SH-SY5Y (cell line): ENCODE measurements at regions not wholly inside any gene's neighbourhood (a gene's known extent, or its start where the extent isn't known, plus 50 kb on each side); places are given as distances from the start of the nearest gene placed in this dataset.

Experiments used
- GATA2 ChIP-seq: IDR thresholded peaks from 2 replicates; pipeline ENCODE4 v1.6.1; 2011; ENCODE audit warnings: mild to moderate bottlenecking, low read depth, low read length
- GATA3 ChIP-seq: IDR thresholded peaks from 2 replicates; pipeline ENCODE4 v1.6.1; 2011; ENCODE audit warnings: low read depth, mild to moderate bottlenecking, low read length, moderate library complexity

DNA sequence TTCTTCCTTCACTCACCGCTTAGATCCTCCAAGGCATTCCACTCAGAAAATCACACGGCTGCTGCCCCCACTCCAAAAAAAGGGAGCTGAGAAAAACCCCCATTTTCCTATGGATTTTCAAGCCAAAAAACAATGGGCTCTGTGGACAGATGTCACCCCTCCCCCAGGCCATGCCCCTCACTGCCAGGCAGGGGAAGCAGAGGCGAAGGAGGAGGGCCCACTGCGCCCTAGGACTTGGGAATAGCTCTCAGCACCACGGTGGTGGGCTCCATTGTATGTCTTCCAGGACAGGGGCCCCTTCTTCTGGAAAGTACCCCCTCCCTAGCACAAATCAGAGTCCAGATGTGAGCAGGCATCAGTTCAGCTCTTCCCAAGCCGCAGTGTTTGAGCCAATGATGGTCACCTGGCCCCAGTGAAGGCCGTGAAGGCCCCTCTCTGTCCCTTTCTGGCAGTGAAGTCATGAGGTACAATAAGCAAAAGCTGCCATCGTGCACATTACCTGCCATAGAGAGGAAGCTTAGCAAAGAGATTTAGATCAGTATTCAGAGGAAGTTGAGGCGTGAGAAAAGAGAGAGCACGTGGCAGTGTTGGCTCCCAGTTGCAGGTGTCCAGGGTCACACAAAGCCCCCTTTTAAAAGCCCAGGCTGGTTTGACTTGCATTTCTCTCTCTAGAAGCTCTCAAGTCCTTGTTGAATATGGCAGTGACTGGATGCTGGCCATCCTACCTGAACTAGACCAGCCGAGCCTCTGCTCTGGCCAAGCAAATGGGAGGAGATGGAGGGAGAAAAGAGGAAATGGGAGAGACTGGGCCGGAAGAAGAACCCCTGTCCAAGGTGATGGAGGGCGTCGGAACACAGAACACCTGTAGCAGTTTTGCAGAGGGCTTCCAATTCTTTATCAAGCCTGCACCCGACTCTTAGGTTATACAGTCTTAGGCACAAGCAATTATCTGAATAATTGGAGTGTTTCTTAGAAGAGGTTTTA lies 149.0 kb downstream of the TOMM20 start:
- TF ChIP-seq GATA2 (no peak), GATA3 (no peak)

DNA sequence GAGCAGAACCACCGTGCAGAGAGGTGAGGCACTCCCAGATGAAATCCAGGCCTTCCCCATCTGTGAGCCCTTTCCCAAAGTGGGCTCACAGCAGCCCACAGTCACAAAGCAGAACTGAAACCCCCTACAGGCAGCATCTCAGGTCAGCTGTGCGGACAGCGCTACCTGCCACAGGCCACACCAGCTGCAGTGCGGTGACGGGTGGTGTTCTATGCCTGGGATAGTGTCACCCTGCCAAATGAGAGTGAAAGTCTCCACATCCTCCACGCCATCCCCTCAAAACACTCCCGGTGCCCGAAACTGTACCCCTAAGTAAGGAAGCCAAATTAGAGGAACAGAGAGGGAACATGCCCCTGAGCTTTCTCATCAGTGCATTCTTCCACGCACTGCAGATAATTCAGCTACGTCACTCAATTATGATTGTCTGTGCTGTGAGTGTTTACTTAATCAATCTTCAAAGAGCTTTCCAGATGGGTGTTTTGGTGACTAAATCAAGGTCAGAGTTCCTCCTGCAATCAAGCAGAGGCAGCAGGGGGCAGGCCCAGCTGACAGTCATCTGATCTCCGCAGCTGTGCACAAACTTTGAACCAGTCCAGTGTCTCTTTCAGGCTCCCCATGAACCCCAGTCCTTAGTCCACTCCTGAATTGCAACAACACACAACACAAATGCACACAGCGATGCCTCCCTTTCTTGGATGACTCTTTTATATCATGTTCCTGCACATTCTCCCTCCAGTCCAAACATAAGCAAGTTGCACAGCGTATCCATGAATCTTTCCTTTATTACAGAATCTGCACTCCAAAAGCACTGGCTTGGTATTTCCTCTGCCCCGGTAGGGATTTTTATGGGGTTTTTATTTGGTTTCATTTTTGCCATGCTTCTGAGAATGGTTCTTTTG lies 150.0 kb downstream of the TOMM20 start:
- TF ChIP-seq GATA2 (no peak), GATA3 (no peak)

DNA sequence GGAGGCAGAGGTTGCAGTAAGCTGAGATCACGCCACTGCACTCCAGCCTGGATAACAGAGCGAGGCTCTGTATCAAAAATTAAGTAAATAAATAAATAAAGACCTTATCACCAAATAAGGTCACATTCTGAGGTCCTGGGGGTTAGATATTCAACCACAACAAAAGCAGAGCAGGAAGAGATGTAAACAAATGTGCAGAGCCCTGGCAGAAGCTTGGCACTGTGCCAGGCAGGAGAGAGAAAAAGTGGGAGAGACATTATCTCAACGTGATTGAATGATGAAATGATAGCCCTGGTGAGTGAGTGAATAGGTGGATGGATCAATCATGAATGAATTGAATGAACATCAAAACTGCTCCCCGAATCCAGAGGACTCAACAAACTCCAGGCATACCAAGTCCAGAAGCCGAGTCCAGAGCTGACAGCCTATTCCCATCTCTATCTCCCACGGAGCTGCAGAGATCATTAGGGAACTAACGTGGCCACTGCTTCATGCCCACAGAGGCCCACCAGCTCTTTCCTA lies 150.7 kb downstream of the TOMM20 start:
- TF ChIP-seq GATA2 (0 out of 2 replicates have a peak, but pooled peaks have one; percentile 30), GATA3 (no peak)

DNA sequence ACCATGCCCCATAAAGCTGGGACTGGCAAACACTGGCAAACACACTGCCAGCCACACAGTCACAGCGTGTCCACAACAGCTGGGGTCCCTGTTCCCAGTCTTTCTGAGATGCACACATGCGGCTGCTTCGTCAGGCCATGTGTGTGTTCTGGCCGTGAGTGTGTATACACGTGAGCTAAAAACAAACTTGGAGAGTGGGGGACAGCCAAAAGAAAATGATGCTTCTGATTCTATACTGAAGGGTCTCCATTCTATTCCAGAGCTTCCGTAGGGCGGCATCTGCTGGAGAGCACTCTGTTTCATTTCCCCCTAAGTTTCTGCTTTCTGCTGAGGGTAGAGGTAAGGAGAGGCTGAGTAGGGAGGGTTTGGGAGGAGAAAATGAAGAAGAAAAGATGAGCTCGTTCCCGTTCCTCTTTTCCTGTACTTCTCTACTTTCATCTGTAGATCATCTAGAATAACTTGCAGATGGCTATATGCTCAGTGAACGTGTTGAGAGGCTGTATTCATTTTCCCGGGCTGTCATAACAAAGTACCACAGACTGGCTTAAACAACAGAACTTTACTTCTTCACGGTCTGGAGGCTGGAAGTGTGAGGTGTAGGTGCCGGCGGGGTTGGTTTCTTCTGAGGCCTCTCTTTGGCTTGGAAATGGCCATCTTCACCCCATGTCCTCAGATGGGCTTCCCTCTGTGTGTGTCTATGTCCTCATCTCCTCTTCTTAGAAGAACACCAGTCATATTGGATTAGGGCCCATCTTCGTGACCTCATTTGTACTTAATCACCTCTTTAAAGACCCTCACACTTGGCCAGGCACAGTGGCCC lies 151.6 kb downstream of the TOMM20 start:
- TF ChIP-seq GATA2 (no peak), GATA3 (no peak)

DNA sequence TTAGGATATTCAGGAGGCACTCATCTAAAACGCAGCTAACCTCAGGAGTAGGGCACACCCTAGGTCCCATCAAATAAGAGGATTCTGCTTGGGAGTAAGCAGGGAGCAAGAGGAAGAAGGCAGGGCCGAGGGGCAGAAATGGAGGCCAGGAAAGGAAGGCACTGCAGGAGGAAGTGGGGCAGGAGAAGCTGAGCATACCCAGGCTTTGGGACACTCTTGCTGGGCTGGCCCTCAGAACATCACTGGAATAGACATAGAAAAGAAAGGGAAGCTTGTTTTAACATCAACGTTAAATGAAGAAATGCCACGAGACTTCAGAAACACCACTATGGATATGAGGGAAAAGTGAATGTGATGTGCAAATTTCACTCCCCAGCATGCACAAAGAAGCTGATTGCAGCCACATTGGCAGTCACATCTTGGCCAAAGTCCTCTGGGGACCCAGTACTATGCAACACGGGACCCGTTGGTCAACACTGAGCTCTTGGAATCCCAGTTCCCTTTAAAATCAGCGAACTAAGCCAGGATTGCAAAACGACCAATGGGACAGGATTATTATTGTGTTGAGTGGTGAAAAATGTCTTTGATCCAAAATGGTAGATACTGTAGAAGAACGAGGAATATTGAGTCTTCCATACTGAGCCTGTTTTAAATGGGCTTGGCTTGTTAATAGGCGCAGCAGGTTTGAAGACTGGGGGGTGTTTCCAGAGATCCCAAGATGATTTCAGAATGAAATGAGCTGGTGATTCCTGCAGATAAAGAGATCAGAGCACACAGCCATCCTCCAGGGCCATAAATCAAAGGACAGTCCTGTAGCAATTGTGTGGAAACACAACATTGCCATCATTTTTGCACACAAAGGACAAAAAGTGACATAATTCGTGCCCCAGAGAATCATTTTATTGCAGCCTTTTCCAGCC lies 152.4 kb downstream of the TOMM20 start:
- TF ChIP-seq GATA3 (no peak), GATA2 (peak; percentile 57)

DNA sequence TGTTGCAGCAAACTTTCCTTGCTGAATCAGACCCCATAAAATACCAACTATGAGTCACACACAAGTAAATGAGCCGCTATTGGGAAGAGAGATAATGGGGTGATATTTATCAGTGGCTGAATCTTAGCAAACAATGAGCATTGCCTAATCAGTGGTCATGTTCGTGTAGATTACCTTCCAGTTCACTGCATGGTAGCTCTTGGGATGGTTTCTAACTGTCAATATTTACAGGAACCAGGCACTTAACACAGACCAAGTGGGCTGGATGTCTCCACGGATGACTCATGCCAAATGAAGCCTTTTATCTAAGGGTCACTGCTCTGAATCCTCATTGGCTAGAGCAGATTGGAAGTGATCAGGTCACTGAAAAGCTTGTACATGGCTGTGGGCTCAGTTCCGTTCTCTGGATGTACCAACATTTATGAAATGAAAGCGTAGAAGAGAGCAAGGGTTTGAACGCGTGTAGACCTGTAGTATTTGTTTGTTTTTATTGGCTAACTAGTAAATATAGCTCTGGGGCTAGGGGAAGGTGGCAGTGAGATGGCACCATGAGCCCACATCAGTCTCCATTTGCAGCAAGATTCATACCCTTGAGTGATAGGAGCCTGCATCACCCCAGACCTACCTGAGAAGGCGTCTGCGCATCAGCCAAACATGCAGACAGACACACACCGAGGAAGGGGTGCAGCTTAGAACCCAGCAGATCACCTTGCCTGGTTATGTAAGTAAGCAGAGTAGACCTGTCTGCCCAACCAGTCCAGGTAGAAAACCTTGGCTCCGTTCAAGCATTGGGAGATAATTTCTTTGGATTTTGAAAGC lies 153.3 kb downstream of the TOMM20 start:
- no peak for TF ChIP-seq GATA3
- TF ChIP-seq GATA2: no peak

DNA sequence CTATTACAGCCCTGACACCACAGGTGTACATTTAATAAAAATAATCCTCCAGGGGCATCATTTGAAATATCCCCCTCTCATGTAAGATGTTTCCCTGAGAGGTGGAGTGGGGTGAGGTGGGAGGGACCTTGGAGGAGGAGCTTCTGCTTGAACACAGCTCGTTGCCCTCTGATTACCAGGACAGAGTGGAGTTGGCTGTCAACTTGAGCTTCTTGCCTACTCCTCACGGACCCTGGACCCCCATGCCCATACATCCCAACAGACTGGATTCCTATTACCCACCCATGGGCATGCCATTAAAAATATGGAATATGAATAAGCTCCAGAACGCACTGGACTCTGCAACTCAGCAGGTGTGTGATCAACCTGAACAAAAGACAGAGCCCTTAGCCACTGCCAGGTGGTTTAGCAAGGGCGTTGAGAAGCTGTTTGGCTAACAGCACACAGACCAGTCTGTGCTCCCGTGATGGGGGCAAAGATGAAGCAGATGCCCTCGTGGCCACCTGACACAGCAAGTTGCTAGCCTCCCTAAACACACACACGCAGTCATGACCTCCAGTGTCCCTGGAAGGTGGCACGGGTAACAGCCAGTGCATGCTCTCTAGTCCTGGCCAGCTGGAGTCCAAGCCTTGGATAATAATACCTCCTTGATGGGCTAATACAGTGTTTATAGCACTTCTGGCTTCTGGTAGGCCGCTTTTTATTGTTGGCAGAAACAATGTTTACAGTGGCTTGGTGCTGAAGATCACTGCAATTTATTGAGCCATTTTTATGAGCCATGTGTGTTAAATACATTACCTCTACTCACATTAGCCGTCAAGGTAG lies 155.0 kb downstream of the TOMM20 start:
- no peak for TF ChIP-seq GATA2
- no peak for TF ChIP-seq GATA3

DNA sequence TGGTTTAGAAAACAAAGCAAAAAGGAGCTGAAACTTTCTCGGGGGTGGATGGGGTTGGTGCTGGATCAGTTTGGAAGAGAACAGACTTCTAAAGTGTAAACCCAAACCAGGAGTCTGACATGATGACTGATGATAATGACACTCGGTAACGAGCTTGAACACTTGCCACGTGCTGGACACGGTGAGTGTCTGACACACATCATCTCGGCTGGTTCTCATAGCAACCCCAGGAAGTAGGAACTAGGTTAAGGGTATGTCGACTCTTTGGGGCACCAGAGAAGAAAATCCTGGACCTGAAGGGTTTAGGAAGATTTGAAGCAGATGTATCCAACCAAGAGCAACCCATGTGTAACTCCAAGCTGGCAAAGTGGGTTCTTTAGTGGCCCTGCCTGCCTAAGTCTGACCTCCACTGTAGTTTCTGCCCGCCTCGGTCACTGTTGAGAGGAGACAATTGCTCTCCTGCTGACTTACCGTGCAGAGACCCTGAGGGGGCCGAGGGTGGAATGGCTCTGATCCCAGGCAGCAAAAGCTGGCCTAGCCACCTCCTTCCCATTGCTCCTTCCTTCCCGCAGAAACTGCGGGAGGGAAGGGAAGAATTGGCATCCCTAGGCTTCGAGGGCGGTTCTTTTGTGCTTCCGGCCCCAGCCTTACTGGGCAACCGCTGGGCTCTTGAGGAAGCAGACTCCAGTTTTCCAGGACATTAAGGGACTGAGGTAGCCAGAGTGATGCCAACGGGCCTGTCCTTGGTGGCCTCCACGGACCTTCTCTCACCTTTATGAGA lies 156.0 kb downstream of the TOMM20 start:
- TF ChIP-seq GATA3 (no peak), GATA2 (no peak)

DNA sequence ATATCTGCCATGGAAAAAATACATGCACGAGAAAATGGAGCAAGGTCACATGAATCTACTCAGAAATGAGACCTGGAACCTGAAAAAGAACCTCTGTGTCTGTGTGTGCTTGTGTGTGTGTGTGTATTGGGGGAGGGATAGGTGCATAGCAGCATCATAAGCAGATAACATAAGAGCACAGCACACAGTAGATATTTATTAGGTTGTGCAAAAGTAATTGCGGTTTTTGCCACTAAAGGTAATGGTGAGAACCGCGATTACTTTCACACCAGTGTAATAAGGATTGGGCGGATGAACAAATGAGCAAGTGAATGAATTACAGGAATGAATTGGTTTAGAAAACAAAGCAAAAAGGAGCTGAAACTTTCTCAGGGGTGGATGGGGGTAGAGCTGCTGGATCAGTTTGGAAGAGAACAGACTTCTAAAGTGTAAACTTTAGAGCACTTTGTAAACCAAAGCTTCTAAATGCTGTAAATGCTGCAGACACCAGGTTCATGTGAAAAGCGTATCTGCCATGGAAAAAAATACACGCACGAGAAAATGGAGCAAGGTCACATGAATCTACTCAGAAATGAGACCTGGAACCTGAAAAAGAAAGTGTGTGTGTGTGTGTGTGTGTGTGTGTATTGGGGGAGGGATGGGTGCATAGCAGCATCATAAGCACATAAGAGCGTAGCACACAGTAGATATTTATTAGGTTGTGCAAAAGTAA lies 156.9 kb downstream of the TOMM20 start:
- no peak for TF ChIP-seq GATA2

DNA sequence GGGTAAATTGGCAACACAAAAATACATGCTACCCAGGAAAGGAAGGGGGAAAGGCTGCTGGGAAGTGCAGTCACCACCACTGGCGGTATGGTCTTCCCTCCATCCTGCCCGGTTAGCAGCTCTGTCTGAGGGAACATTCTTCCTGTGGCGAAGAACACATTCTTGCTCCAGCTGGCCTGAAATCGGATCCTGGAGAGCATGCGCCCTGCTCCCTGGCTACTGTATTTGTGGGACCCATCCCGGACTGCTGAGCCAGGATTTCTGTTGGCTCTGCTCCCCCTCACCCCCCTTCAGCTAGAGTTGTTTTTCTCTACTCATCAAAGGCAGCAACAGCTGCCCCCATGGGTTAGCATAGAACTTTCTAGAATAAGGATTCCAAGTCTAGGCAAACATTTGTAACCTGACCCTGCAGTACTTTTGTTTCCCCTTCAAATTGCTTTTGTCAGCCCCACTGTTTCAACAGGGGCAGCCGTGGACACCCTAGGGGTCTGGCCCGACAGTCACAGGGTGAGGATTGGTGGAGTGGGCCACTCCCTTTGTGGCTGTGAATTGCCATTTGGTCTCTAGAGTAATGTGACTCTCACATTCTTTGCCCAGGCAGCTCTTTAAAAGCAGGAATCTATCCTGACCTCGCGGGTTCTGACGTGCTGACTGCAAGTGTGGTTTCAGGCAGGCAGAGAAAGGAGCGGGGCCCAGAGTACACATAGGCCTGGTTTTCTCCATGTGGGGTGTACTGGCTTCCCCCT lies 157.7 kb downstream of the TOMM20 start:
- no peak for TF ChIP-seq GATA3
- no peak for TF ChIP-seq GATA2
